Amniotic stem cell (primary cell): ENCODE measurements at regions not wholly inside any gene's neighbourhood (a gene's known extent, or its start where the extent isn't known, plus 50 kb on each side); places are given as distances from the start of the nearest gene placed in this dataset.
"Not testable (repeated sequence)": the region's sequence is repeated elsewhere in the genome, so short reads cannot be mapped to it uniquely, and the experiment has no call there.

Experiments used
- DNase-seq: peaks from one replicate; lab custom pipeline; 2025; lab: John Stamatoyannopoulos, UW

- DNase-seq, result no peak
These were observed 245.9 kb downstream of the MID1IP1 start for GRCh38 chrX:39047174-39047573.

GRCh38 chrX:39049975-39050374 lies 248.7 kb downstream of the MID1IP1 start:
- no peak for DNase-seq

- no peak for DNase-seq
These were observed 249.2 kb downstream of the MID1IP1 start for GRCh38 chrX:39050427-39050826.

GRCh38 chrX:39052751-39053150 lies 251.5 kb downstream of the MID1IP1 start:
- DNase-seq, result no peak

- DNase-seq, result no peak
These were observed 257.5 kb downstream of the MID1IP1 start for GRCh38 chrX:39058724-39059123.

GRCh38 chrX:39059866-39060265 lies 258.6 kb downstream of the MID1IP1 start:
- DNase-seq, result no peak

- DNase-seq, result no peak
These were observed 261.8 kb downstream of the MID1IP1 start for GRCh38 chrX:39063037-39063436.

GRCh38 chrX:39063702-39064101 lies 262.4 kb downstream of the MID1IP1 start:
- no peak for DNase-seq

GRCh38 chrX:39065051-39065871 lies 264.0 kb downstream of the MID1IP1 start:
- DNase-seq, result no peak

- no peak for DNase-seq
These were observed 266.6 kb downstream of the MID1IP1 start for GRCh38 chrX:39067866-39068265.

- not testable (repeated sequence) for DNase-seq
These were observed 267.4 kb downstream of the MID1IP1 start for GRCh38 chrX:39068634-39069033.

GRCh38 chrX:39070009-39070408 lies 268.8 kb downstream of the MID1IP1 start:
- no peak for DNase-seq

GRCh38 chrX:39073131-39073530 lies 271.9 kb downstream of the MID1IP1 start:
- DNase-seq, result no peak

- DNase-seq, result no peak
These were observed 295.3 kb downstream of the MID1IP1 start for GRCh38 chrX:39096599-39096998.

- DNase-seq, result no peak
These were observed 303.5 kb downstream of the MID1IP1 start for GRCh38 chrX:39104745-39105144.

GRCh38 chrX:39112143-39112542 lies 310.9 kb downstream of the MID1IP1 start:
- no peak for DNase-seq

- DNase-seq, result no peak
These were observed 313.9 kb downstream of the MID1IP1 start for GRCh38 chrX:39115166-39115565.

GRCh38 chrX:39117101-39117500 lies 315.8 kb downstream of the MID1IP1 start:
- DNase-seq, result no peak

GRCh38 chrX:39121903-39122302 lies 320.6 kb downstream of the MID1IP1 start:
- DNase-seq, result no peak

- no peak for DNase-seq
These were observed 324.6 kb downstream of the MID1IP1 start for GRCh38 chrX:39125834-39126233.

GRCh38 chrX:39133971-39134370 lies 332.7 kb downstream of the MID1IP1 start:
- DNase-seq, result no peak

- no peak for DNase-seq
These were observed 336.2 kb downstream of the MID1IP1 start for GRCh38 chrX:39137363-39137954.

GRCh38 chrX:39140581-39140980 lies 339.3 kb downstream of the MID1IP1 start:
- no peak for DNase-seq

- DNase-seq, result no peak
These were observed 343.1 kb downstream of the MID1IP1 start for GRCh38 chrX:39144323-39144722.
